ENCODE measurements at regions not wholly inside any gene's neighbourhood (a gene's known extent, or its start where the extent isn't known, plus 50 kb on each side); places are given as distances from the start of the nearest gene placed in this dataset.

DNA sequence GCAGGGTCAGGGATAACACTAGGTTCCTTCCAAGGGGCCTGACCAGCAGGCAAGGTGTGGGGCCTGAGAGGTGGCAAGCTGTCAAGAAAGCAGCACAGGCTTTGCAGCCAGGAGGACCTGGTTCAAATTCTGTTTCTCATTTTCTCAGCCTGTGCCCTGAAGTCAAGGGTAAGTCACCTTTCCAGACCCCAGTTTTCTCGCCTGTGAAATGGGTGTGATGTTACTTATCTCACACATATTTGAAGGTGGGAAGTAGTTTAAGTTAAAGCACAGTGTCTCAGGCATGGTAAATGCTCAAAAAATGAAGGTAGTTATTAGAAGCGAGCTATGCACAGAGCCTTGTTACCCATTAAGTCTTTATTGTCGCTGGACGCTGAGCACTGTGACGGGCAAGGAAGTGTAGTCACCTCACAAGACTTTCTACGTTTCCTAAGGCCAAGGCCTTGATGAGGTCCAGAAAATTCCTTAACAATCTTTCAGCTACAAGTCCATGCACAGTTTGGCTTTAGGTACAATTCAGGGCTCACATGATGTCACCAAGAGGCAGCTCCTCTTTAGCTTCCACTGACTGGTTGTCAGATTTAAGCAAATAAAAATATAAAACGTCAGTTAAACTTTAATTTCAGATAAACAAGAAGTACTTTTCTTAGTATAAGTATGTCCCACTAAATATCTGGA is 522.6 kb upstream of the PROK2 start:
- Histone ChIP-seq H3K9me3 (ENCODE audit: low read length) (no peaks in the 10 kb centered on the region), H3K4me1 (ENCODE audit: insufficient read depth, low read length) (peaks cover 8% of the 10 kb centered on the region), H3K4me3 (ENCODE audit: low read depth in 1 of 2, low read length in 2 of 2) (no peak overlapping the region), H3K9ac (ENCODE audit: low read length) (no peak overlapping the region), H3K36me3 (ENCODE audit: insufficient read depth, low read length) (no peaks in the 10 kb centered on the region), H3K27ac (ENCODE audit: low read depth, low read length) (no peak overlapping the region), H3K27me3 (ENCODE audit: control insufficient read depth in 1 of 2, insufficient read depth in 2 of 2, low read length in 2 of 2) (no peaks in the 10 kb centered on the region)

DNA sequence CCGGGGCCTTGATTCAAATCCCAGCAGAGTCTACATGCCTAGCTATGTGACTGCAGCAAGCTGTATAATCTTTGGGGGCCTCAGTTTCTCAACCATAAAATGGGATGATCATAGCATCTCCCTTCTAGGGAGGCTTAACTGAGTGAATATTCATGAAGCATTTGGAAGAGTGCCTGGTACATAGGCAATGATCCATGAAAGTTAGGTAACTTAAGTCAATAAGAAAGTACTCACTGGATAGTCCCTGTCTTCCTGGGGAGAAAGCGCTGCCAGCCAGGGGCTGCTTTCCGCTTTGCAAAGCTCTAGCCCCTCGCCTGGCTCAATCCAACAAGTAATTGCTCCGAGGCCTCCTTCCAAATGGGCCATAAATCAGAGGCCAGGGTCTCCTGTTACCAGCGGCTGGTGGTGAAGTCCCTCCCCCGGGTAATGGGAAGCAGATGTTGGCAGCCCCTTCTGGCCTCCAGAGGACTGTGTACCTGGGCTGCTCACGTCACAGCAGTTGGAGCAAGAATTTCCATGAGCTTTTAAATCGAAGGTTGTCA is 521.9 kb upstream of the PROK2 start:
- H3K36me3 ChIP-seq (ENCODE audit: insufficient read depth, low read length) = no peaks in the 10 kb centered on the region
- H3K4me1 ChIP-seq (ENCODE audit: insufficient read depth, low read length) = peaks cover 8% of the 10 kb centered on the region
- H3K9me3 ChIP-seq (ENCODE audit: low read length) = no peaks in the 10 kb centered on the region
- H3K27ac ChIP-seq (ENCODE audit: low read depth, low read length) = no peak overlapping the region
- no peak overlapping the region for H3K9ac ChIP-seq (ENCODE audit: low read length)
- H3K4me3 ChIP-seq (ENCODE audit: low read depth in 1 of 2, low read length in 2 of 2) = no peak overlapping the region
- H3K27me3 ChIP-seq (ENCODE audit: control insufficient read depth in 1 of 2, insufficient read depth in 2 of 2, low read length in 2 of 2) = no peaks in the 10 kb centered on the region

DNA sequence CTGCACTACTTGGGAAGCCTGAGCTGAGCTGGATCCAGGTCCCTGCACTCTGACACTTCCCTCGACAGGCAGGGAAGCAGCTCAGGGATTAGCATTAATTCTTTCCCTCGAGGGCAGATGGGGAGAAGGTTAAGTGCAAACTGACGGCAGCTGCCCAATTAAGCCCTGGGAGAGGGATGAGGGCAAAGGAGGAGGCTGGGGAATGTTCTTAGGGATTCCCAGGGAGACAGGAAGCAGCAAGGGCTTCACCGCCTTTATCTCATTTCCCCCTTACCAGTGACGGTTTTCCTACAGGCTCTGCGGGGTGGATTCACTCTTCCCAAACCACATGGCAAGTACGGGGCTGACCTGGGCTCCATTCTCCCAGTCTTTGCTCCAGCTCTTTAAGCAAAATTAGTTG is 519.0 kb upstream of the PROK2 start:
- no peak overlapping the region for H3K9ac ChIP-seq (ENCODE audit: low read length)

DNA sequence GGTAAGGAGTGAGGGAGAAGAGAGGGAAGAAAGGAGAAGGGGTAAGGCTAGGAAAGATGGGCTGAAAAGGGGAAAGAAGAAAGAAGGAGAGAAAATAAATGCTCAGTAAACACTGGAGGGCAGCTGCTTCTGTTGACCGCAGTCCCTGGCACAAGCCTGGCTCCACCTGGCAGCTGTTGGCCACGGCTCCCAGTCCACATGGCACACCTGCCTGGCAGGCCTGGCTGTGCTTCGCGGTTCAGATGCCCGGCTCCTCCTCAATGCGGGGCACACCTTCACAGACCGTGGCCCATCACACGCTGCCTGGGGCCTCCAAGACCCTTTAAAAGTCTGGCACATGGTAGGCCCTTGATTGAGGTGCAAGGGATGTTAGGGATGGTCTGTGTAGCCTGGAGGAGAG is 516.8 kb upstream of the PROK2 start:
- no peak overlapping the region for H3K4me3 ChIP-seq (ENCODE audit: low read depth in 1 of 2, low read length in 2 of 2)
- no peaks in the 10 kb centered on the region for H3K27me3 ChIP-seq (ENCODE audit: control insufficient read depth in 1 of 2, insufficient read depth in 2 of 2, low read length in 2 of 2)
- H3K36me3 ChIP-seq (ENCODE audit: insufficient read depth, low read length) = no peaks in the 10 kb centered on the region
- no peak overlapping the region for H3K27ac ChIP-seq (ENCODE audit: low read depth, low read length)
- H3K9ac ChIP-seq (ENCODE audit: low read length) = no peak overlapping the region
- H3K9me3 ChIP-seq (ENCODE audit: low read length) = no peaks in the 10 kb centered on the region
- H3K4me1 ChIP-seq (ENCODE audit: insufficient read depth, low read length) = peaks cover 19% of the 10 kb centered on the region

More for the DNA sequence above, 519.0 kb upstream of the PROK2 start:
- Histone ChIP-seq H3K4me1 (ENCODE audit: insufficient read depth, low read length) (peaks cover 8% of the 10 kb centered on the region), H3K36me3 (ENCODE audit: insufficient read depth, low read length) (no peaks in the 10 kb centered on the region), H3K4me3 (ENCODE audit: low read depth in 1 of 2, low read length in 2 of 2) (no peak overlapping the region), H3K27ac (ENCODE audit: low read depth, low read length) (no peak overlapping the region), H3K27me3 (ENCODE audit: control insufficient read depth in 1 of 2, insufficient read depth in 2 of 2, low read length in 2 of 2) (no peaks in the 10 kb centered on the region), H3K9me3 (ENCODE audit: low read length) (no peaks in the 10 kb centered on the region)

DNA sequence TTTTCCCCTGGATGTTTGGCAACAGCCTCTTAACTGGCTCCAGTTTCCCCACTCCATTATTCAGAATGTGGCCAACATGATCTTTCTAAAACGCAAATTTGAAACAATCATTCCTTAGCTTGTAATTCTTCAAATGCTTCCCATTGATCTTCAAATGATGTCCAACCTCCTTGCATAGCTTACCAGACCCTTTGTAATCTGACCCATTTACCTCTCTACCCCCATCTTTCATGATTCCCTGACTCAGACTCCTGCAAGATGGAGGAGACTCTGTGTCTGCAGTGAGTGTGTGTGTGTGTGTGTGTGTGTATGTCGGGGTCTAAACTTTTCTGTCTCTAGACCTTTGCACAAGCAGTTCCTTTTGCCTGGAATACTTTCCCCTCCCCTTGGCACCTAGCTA is 515.7 kb upstream of the PROK2 start:
- Histone ChIP-seq H3K27ac (ENCODE audit: low read depth, low read length) (no peak overlapping the region), H3K9ac (ENCODE audit: low read length) (no peak overlapping the region), H3K36me3 (ENCODE audit: insufficient read depth, low read length) (no peaks in the 10 kb centered on the region), H3K27me3 (ENCODE audit: control insufficient read depth in 1 of 2, insufficient read depth in 2 of 2, low read length in 2 of 2) (no peaks in the 10 kb centered on the region), H3K4me3 (ENCODE audit: low read depth in 1 of 2, low read length in 2 of 2) (no peak overlapping the region), H3K4me1 (ENCODE audit: insufficient read depth, low read length) (peaks cover 27% of the 10 kb centered on the region), H3K9me3 (ENCODE audit: low read length) (no peaks in the 10 kb centered on the region)

DNA sequence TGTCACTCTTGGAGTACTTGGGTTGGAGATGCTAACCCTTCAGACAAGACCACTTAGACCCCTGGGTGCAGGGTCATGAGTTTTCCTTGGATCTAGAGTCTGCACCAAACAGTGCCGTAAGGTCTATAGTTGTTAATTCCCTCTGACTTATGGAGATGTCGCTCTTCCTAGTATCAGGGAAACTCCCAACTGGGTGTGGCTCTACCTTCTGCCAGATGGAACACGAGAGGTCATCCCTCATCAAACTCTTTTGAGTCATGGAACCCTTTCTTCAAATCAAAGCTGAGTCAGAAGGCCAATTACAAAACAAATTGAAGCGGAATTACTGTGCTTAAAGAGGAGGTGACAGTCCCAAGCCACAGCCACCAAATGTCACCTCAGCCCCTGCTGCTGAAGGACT is 514.9 kb upstream of the PROK2 start:
- no peaks in the 10 kb centered on the region for H3K36me3 ChIP-seq (ENCODE audit: insufficient read depth, low read length)

DNA sequence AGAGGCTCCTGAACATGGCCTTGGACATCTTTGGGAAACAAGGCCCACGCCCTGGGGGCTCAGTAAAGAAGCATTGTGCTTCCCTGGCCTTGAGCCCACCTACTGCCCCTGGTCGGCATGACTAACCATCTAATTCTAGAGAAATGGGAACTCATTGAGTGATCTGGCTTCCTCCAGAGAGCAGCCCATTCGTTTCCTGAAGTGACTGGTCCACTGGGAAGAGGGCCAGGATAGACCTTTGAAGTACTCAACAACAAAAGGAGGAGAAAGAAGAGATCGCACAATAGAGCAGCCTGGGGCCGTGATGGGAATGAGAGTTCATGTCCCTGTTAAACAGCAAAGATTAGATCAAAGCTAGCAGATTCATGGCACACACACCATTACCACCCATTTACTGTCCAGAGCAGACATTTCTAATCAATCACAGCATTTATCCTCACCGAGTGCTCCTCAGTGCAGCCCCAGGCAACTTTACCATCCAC is 514.4 kb upstream of the PROK2 start:
- Histone ChIP-seq H3K9me3 (ENCODE audit: low read length) (no peaks in the 10 kb centered on the region), H3K27me3 (ENCODE audit: control insufficient read depth in 1 of 2, insufficient read depth in 2 of 2, low read length in 2 of 2) (no peaks in the 10 kb centered on the region), H3K27ac (ENCODE audit: low read depth, low read length) (no peak overlapping the region)

More for the DNA sequence above, 514.9 kb upstream of the PROK2 start:
- Histone ChIP-seq H3K9me3 (ENCODE audit: low read length) (no peaks in the 10 kb centered on the region), H3K27me3 (ENCODE audit: control insufficient read depth in 1 of 2, insufficient read depth in 2 of 2, low read length in 2 of 2) (no peaks in the 10 kb centered on the region), H3K9ac (ENCODE audit: low read length) (no peak overlapping the region), H3K27ac (ENCODE audit: low read depth, low read length) (no peak overlapping the region), H3K4me1 (ENCODE audit: insufficient read depth, low read length) (peaks cover 27% of the 10 kb centered on the region), H3K4me3 (ENCODE audit: low read depth in 1 of 2, low read length in 2 of 2) (no peak overlapping the region)

DNA sequence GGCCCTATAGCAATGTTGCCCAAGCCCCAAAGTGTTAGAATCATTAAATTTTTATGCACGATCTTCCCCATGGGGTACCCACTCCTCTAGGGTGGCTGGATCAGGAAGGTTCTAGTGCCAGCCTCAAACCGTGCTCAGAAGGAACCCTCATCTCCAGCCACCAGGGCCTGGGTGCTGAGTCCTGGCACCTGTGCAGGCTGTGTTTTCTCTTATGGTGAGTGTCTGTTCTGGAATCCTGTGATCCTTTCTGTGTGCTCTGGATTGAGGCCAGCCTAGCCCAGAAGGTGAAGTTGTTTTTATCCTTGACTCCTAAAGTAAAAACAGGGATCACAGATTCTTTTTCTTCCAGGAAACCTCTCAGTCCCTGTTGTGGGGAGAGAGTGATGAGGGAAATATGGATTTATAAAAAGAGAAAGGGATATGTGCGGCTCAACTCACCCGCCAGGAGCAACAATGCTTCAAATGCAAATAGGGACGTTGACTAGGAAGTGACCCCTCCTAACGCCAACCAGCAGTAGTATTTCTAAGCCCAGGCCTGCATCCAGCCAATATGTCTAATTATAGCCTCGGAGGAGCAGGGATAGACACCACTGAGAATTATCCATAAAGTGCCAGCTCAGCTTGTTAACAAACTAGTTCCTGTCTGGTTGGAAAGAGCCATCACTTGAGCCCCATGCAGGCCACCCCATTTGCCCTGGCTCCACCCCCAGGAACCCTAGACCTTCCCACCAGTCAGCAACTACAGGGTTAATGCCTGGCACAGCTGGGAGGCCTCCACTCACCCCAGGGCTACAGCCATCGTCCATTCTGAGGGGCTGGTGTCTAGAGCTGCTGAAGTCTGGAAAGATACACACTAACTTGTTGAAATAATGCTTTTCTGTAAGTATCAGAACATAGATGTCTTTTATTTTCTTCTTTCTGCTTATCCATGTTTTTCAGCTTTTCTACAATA is 513.5 kb upstream of the PROK2 start:
- peaks cover 27% of the 10 kb centered on the region for H3K4me1 ChIP-seq (ENCODE audit: insufficient read depth, low read length)
- peak overlapping the region; percentile 9 for H3K9ac ChIP-seq (ENCODE audit: low read length)
- H3K9me3 ChIP-seq (ENCODE audit: low read length) = no peaks in the 10 kb centered on the region
- no peaks in the 10 kb centered on the region for H3K27me3 ChIP-seq (ENCODE audit: control insufficient read depth in 1 of 2, insufficient read depth in 2 of 2, low read length in 2 of 2)
- no peaks in the 10 kb centered on the region for H3K36me3 ChIP-seq (ENCODE audit: insufficient read depth, low read length)
- H3K27ac ChIP-seq (ENCODE audit: low read depth, low read length) = peak overlapping the region; percentile 66
- H3K4me3 ChIP-seq (ENCODE audit: low read depth in 1 of 2, low read length in 2 of 2) = no peak overlapping the region

More for the DNA sequence above, 514.4 kb upstream of the PROK2 start:
- no peaks in the 10 kb centered on the region for H3K36me3 ChIP-seq (ENCODE audit: insufficient read depth, low read length)
- peaks cover 27% of the 10 kb centered on the region for H3K4me1 ChIP-seq (ENCODE audit: insufficient read depth, low read length)
- no peak overlapping the region for H3K4me3 ChIP-seq (ENCODE audit: low read depth in 1 of 2, low read length in 2 of 2)
- no peak overlapping the region for H3K9ac ChIP-seq (ENCODE audit: low read length)

DNA sequence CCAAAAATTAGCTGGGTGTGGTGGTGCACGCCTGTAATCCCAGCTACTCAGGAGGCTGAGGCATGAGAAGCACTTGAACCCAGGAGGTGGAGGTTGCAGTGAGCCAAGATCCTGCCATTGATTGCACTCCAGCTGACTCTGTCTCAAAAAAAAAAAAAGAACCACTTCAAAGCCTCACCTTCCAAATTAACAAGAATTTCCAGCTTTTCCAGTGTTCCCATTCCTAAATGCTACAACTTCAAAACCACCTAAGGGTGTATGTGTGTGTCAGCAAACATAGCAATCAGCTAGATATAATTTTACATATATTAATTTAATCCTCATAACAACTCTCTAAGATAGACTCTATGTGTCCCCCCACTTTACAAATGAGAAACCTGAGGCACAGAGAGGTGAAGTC is 512.5 kb upstream of the PROK2 start:
- Histone ChIP-seq H3K4me1 (ENCODE audit: insufficient read depth, low read length) (peaks cover 27% of the 10 kb centered on the region), H3K27ac (ENCODE audit: low read depth, low read length) (peak overlapping the region; percentile 66), H3K36me3 (ENCODE audit: insufficient read depth, low read length) (no peaks in the 10 kb centered on the region), H3K9me3 (ENCODE audit: low read length) (no peaks in the 10 kb centered on the region), H3K9ac (ENCODE audit: low read length) (no peak overlapping the region), H3K4me3 (ENCODE audit: low read depth in 1 of 2, low read length in 2 of 2) (no peak overlapping the region), H3K27me3 (ENCODE audit: control insufficient read depth in 1 of 2, insufficient read depth in 2 of 2, low read length in 2 of 2) (no peaks in the 10 kb centered on the region)

DNA sequence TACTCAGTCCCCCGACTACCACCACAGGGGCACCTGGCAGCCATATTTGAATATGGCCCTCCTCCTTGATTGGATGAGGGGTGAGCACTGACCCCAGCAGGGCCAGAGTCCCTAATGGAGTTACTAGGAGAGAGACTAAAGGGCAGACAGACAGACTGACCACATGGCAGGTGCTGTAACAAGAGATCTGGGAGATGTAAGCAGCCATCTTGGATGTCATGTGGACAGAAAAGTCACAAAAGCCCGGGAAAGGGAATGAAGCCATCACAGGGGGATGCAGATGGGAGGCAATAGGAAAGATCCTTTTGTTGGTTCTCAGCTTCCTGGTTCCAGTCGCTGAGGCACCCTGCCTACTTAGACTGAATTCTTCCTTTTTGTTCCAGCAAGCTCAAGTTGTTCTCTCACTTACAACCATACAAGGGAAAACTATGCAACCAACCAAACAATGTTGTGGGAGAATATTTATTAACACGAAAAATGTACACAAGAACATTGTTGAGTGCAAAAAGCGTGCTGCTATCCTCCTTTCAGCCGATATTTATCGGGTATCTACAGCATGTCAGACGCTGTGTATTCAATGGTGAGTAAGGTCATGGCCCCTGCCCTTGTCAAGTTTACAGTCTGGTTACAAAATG is 511.6 kb upstream of the PROK2 start:
- H3K27ac ChIP-seq (ENCODE audit: low read depth, low read length) = peak overlapping the region; percentile 70
- no peak overlapping the region for H3K9ac ChIP-seq (ENCODE audit: low read length)
- no peaks in the 10 kb centered on the region for H3K27me3 ChIP-seq (ENCODE audit: control insufficient read depth in 1 of 2, insufficient read depth in 2 of 2, low read length in 2 of 2)
- no peaks in the 10 kb centered on the region for H3K9me3 ChIP-seq (ENCODE audit: low read length)
- no peaks in the 10 kb centered on the region for H3K36me3 ChIP-seq (ENCODE audit: insufficient read depth, low read length)
- H3K4me3 ChIP-seq (ENCODE audit: low read depth in 1 of 2, low read length in 2 of 2) = no peak overlapping the region
- peaks cover 27% of the 10 kb centered on the region for H3K4me1 ChIP-seq (ENCODE audit: insufficient read depth, low read length)

DNA sequence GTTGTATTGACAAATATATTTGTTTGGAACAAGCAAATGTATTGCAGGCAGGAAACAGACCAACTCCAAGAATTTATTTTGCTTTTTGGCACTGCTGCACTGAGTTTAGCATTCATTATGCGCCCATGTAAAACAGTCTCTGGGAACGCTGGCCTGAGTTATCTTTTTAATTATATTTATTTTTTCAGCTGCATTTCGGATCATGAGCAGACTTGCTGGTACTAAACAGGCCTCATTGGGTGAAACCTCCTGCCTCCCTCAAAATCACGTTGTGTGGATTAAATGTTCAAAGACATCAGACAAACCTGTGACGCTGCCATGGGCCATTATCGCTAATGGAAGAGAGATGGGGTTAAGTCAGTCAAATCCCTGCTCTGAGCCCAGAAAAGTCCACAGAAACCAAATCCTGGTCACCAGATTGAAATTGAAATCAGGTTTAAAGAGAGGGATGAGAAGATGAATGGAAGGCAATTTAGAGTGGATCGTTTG is 511.1 kb upstream of the PROK2 start:
- Histone ChIP-seq H3K4me3 (ENCODE audit: low read depth in 1 of 2, low read length in 2 of 2) (no peak overlapping the region), H3K27ac (ENCODE audit: low read depth, low read length) (peak overlapping the region; percentile 70), H3K9me3 (ENCODE audit: low read length) (no peaks in the 10 kb centered on the region), H3K27me3 (ENCODE audit: control insufficient read depth in 1 of 2, insufficient read depth in 2 of 2, low read length in 2 of 2) (no peaks in the 10 kb centered on the region), H3K4me1 (ENCODE audit: insufficient read depth, low read length) (peaks cover 27% of the 10 kb centered on the region), H3K36me3 (ENCODE audit: insufficient read depth, low read length) (no peaks in the 10 kb centered on the region), H3K9ac (ENCODE audit: low read length) (no peak overlapping the region)

Measured in muscle layer of colon (tissue), 2 donors.